Activated CD4-positive, alpha-beta T cell treated with anti-CD3 and anti-CD28 coated beads for 36 hours (primary cell): ENCODE measurements at regions not wholly inside any gene's neighbourhood (a gene's known extent, or its start where the extent isn't known, plus 50 kb on each side); places are given as distances from the start of the nearest gene placed in this dataset.
"Not testable (repeated sequence)": the region's sequence is repeated elsewhere in the genome, so short reads cannot be mapped to it uniquely, and the experiment has no call there.

Source experiments
- ATAC-seq: fragments of 200-7000 bp; cut with Tn5 transposase; one replicate; pipeline ENCODE4 v1.10.0; 2021; ENCODE audit warnings: mild to moderate bottlenecking, moderate library complexity
- CTCF ChIA-PET: fragments of 350-600 bp; sonication (Branson Sonifier 250); formaldehyde crosslinking; loops from one replicate; lab custom pipeline; 2021; ENCODE audit warnings: antibody characterized with exemption; lab: Charles Lee
- POLR2A ChIA-PET: fragments of 350-600 bp; sonication (Branson Sonifier 250); formaldehyde crosslinking; loops from one replicate; lab custom pipeline; 2021; ENCODE audit warnings: antibody characterized with exemption, inconsistent platforms; lab: Charles Lee
- DNase-seq: peaks from one replicate; pipeline ENCODE4 v3.0.0-alpha.2; 2020
- H3K27ac Mint-ChIP-seq: one replicate; pipeline ENCODE4 v1.8.0; 2021; ENCODE audit warnings: mixed read lengths
- H3K27me3 Mint-ChIP-seq: one replicate; pipeline ENCODE4 v1.8.0; 2021; ENCODE audit warnings: mixed read lengths
- H3K36me3 Mint-ChIP-seq: one replicate; pipeline ENCODE4 v1.8.0; 2021; ENCODE audit warnings: low read depth, mixed read lengths
- H3K4me1 Mint-ChIP-seq: one replicate; pipeline ENCODE4 v1.8.0; 2021; ENCODE audit warnings: mixed read lengths
- H3K4me3 Mint-ChIP-seq: one replicate; pipeline ENCODE4 v1.8.0; 2021; ENCODE audit warnings: mild to moderate bottlenecking, moderate library complexity, mixed read lengths
- H3K9me3 Mint-ChIP-seq: one replicate; pipeline ENCODE4 v1.8.0; 2021; ENCODE audit warnings: low read depth, mixed read lengths
- intact Hi-C, 2 experiments: fragments of 100-400 bp; cut with DNase I in 1 of 2; cut with micrococcal nuclease in 1 of 2; formaldehyde crosslinking; loops; one replicate each; pipeline versions ENCODE4 v1.14.2 to v1.15.1; 2022 to 2024; cut with DNase I, micrococcal nuclease

- H3K9me3 Mint-ChIP-seq, result peaks cover 23% of the 10 kb centered on the region
- ChIA-PET POLR2A (no interaction called here), CTCF (no interaction called here)
These were observed 306.1 kb upstream of the LRRC3B start for GRCh38 chr3:26316472-26316871.

GRCh38 chr3:26323741-26324140 is 298.8 kb upstream of the LRRC3B start:
- H3K27me3 Mint-ChIP-seq, CTCF ChIA-PET, ATAC-seq, intact Hi-C loops, H3K4me3 Mint-ChIP-seq, DNase-seq, H3K36me3 Mint-ChIP-seq, H3K27ac Mint-ChIP-seq, H3K4me1 Mint-ChIP-seq, POLR2A ChIA-PET: not testable (repeated sequence)
- H3K9me3 Mint-ChIP-seq, result peaks cover 21% of the 10 kb centered on the region

More at GRCh38 chr3:26316472-26316871, 306.1 kb upstream of the LRRC3B start:
- Mint-ChIP-seq H3K27ac (no peak overlapping the region), H3K4me1 (no peaks in the 10 kb centered on the region), H3K27me3 (no peaks in the 10 kb centered on the region), H3K4me3 (no peak overlapping the region), H3K36me3 (no peaks in the 10 kb centered on the region)
- intact Hi-C loops, result no loop called here
- ATAC-seq, result no peak
- DNase-seq, result no peak

- no peaks in the 10 kb centered on the region for H3K9me3 Mint-ChIP-seq
- no peak for DNase-seq
- H3K4me3 Mint-ChIP-seq, result no peak overlapping the region
- H3K36me3 Mint-ChIP-seq, result no peaks in the 10 kb centered on the region
- H3K4me1 Mint-ChIP-seq, result no peaks in the 10 kb centered on the region
- no peaks in the 10 kb centered on the region for H3K27me3 Mint-ChIP-seq
- no peak for ATAC-seq
- ChIA-PET POLR2A (no interaction called here), CTCF (no interaction called here)
- no peak overlapping the region for H3K27ac Mint-ChIP-seq
- intact Hi-C loops, result no loop called here
These were observed 282.6 kb upstream of the LRRC3B start for GRCh38 chr3:26340001-26340400.

- intact Hi-C loops, result no loop called here
- H3K4me3 Mint-ChIP-seq, result no peak overlapping the region
- ATAC-seq (no peak), DNase-seq (no peak)
- H3K36me3 Mint-ChIP-seq, result no peaks in the 10 kb centered on the region
- H3K27ac Mint-ChIP-seq, result no peak overlapping the region
- H3K9me3 Mint-ChIP-seq, result peaks cover 4% of the 10 kb centered on the region
- POLR2A ChIA-PET, result no interaction called here
- CTCF ChIA-PET, result no interaction called here
- H3K4me1 Mint-ChIP-seq, result no peaks in the 10 kb centered on the region
- no peaks in the 10 kb centered on the region for H3K27me3 Mint-ChIP-seq
These were observed 278.9 kb upstream of the LRRC3B start for GRCh38 chr3:26343647-26344046.

- ATAC-seq (no peak), DNase-seq (no peak)
- Mint-ChIP-seq H3K4me1 (no peaks in the 10 kb centered on the region), H3K27me3 (no peaks in the 10 kb centered on the region), H3K4me3 (no peak overlapping the region), H3K36me3 (no peaks in the 10 kb centered on the region), H3K9me3 (peaks cover 4% of the 10 kb centered on the region), H3K27ac (no peak overlapping the region)
- ChIA-PET CTCF (no interaction called here), POLR2A (no interaction called here)
- intact Hi-C loops, result no loop called here
These were observed 277.0 kb upstream of the LRRC3B start for GRCh38 chr3:26345613-26346012.

GRCh38 chr3:26346497-26346896 is 276.1 kb upstream of the LRRC3B start:
- intact Hi-C loops, result no loop called here
- Mint-ChIP-seq H3K4me1 (no peaks in the 10 kb centered on the region), H3K27ac (no peak overlapping the region), H3K4me3 (no peak overlapping the region), H3K27me3 (no peaks in the 10 kb centered on the region), H3K9me3 (peaks cover 9% of the 10 kb centered on the region), H3K36me3 (no peaks in the 10 kb centered on the region)
- ChIA-PET POLR2A (no interaction called here), CTCF (no interaction called here)
- ATAC-seq, result no peak
- no peak for DNase-seq

- ATAC-seq, result no peak
- ChIA-PET CTCF (no interaction called here), POLR2A (no interaction called here)
- H3K4me1 Mint-ChIP-seq, result no peaks in the 10 kb centered on the region
- H3K9me3 Mint-ChIP-seq, result peaks cover 11% of the 10 kb centered on the region
- H3K27me3 Mint-ChIP-seq, result no peaks in the 10 kb centered on the region
- no peak overlapping the region for H3K27ac Mint-ChIP-seq
- H3K36me3 Mint-ChIP-seq, result no peaks in the 10 kb centered on the region
- DNase-seq, result no peak
- intact Hi-C loops, result no loop called here
- no peak overlapping the region for H3K4me3 Mint-ChIP-seq
These were observed 275.4 kb upstream of the LRRC3B start for GRCh38 chr3:26347150-26347549.

- no peak overlapping the region for H3K27ac Mint-ChIP-seq
- intact Hi-C loops, result no loop called here
- H3K36me3 Mint-ChIP-seq, result no peaks in the 10 kb centered on the region
- H3K9me3 Mint-ChIP-seq, result peaks cover 11% of the 10 kb centered on the region
- H3K4me1 Mint-ChIP-seq, result no peaks in the 10 kb centered on the region
- no peak overlapping the region for H3K4me3 Mint-ChIP-seq
- ChIA-PET CTCF (no interaction called here), POLR2A (no interaction called here)
- no peaks in the 10 kb centered on the region for H3K27me3 Mint-ChIP-seq
- ATAC-seq (no peak), DNase-seq (no peak)
These were observed 271.7 kb upstream of the LRRC3B start for GRCh38 chr3:26350853-26351252.

- no peaks in the 10 kb centered on the region for H3K4me1 Mint-ChIP-seq
- intact Hi-C loops, result no loop called here
- H3K36me3 Mint-ChIP-seq, result no peaks in the 10 kb centered on the region
- no peak overlapping the region for H3K4me3 Mint-ChIP-seq
- CTCF ChIA-PET, result interaction anchor here (0.7 kb wide), 1 partner anchor 153 kb away, joined by 6 read pairs; no protein-coding TSS in a partner anchor
- POLR2A ChIA-PET, result no interaction called here
- H3K27me3 Mint-ChIP-seq, result no peaks in the 10 kb centered on the region
- DNase-seq (no peak), ATAC-seq (no peak)
- no peak overlapping the region for H3K27ac Mint-ChIP-seq
- H3K9me3 Mint-ChIP-seq, result peaks cover 9% of the 10 kb centered on the region
These were observed 269.5 kb upstream of the LRRC3B start for GRCh38 chr3:26353097-26353496.

- ATAC-seq (no peak), DNase-seq (no peak)
- POLR2A ChIA-PET, result no interaction called here
- Mint-ChIP-seq H3K9me3 (peaks cover 3% of the 10 kb centered on the region), H3K4me3 (no peak overlapping the region), H3K27ac (no peak overlapping the region), H3K27me3 (no peaks in the 10 kb centered on the region), H3K4me1 (no peaks in the 10 kb centered on the region), H3K36me3 (no peaks in the 10 kb centered on the region)
- intact Hi-C loops, result no loop called here
- CTCF ChIA-PET, result no interaction called here
These were observed 264.2 kb upstream of the LRRC3B start for GRCh38 chr3:26358405-26358804.

GRCh38 chr3:26365706-26366105 is 256.9 kb upstream of the LRRC3B start:
- Mint-ChIP-seq H3K4me3 (no peak overlapping the region), H3K27ac (no peak overlapping the region), H3K9me3 (peaks cover 16% of the 10 kb centered on the region), H3K27me3 (no peaks in the 10 kb centered on the region), H3K36me3 (no peaks in the 10 kb centered on the region), H3K4me1 (no peaks in the 10 kb centered on the region)
- CTCF ChIA-PET, result no interaction called here
- POLR2A ChIA-PET, result no interaction called here
- no peak for DNase-seq
- intact Hi-C loops, result no loop called here
- ATAC-seq, result no peak

GRCh38 chr3:26368312-26368711 is 254.3 kb upstream of the LRRC3B start:
- no peaks in the 10 kb centered on the region for H3K4me1 Mint-ChIP-seq
- intact Hi-C loops, result no loop called here
- H3K27ac Mint-ChIP-seq, result no peak overlapping the region
- CTCF ChIA-PET, result no interaction called here
- H3K36me3 Mint-ChIP-seq, result no peaks in the 10 kb centered on the region
- POLR2A ChIA-PET, result no interaction called here
- H3K4me3 Mint-ChIP-seq, result no peak overlapping the region
- ATAC-seq (no peak), DNase-seq (no peak)
- H3K9me3 Mint-ChIP-seq, result peaks cover 13% of the 10 kb centered on the region
- H3K27me3 Mint-ChIP-seq, result no peaks in the 10 kb centered on the region

- ATAC-seq (no peak), DNase-seq (no peak)
- H3K4me3 Mint-ChIP-seq, result no peak overlapping the region
- H3K36me3 Mint-ChIP-seq, result no peaks in the 10 kb centered on the region
- no peaks in the 10 kb centered on the region for H3K4me1 Mint-ChIP-seq
- H3K27ac Mint-ChIP-seq, result no peak overlapping the region
- no peaks in the 10 kb centered on the region for H3K27me3 Mint-ChIP-seq
- peaks cover 13% of the 10 kb centered on the region for H3K9me3 Mint-ChIP-seq
- intact Hi-C loops, result no loop called here
- POLR2A ChIA-PET, result no interaction called here
- CTCF ChIA-PET, result no interaction called here
These were observed 253.4 kb upstream of the LRRC3B start for GRCh38 chr3:26369133-26369532.
